Activated T-helper 1 cell treated with anti-CD3 and anti-CD28 coated beads, Interleukin-12 subunit alpha, Interleukin-12 subunit beta, Interleukin-2, Interleukin-4 antibody, amounts not matched to agents 30 ng/mL and 10 ng/mL and 1 ng/mL, durations not matched to agents 14 hours and 24 hours and 36 hours (primary cell): ENCODE measurements at regions not wholly inside any gene's neighbourhood (a gene's known extent, or its start where the extent isn't known, plus 50 kb on each side); places are given as distances from the start of the nearest gene placed in this dataset.

Experiments used
- DNase-seq: peaks from one replicate; pipeline ENCODE4 v3.0.0; 2021; ENCODE audit warnings: low spot score
- H3K27ac Mint-ChIP-seq: one replicate; pipeline ENCODE4 v1.8.0; 2021; ENCODE audit warnings: mild to moderate bottlenecking, mixed read lengths
- H3K27me3 Mint-ChIP-seq: one replicate; pipeline ENCODE4 v1.8.0; 2022; ENCODE audit warnings: mild to moderate bottlenecking, moderate library complexity, mixed read lengths; ENCODE audit not compliant: insufficient read depth
- H3K36me3 Mint-ChIP-seq: one replicate; pipeline ENCODE4 v1.8.0; 2021; ENCODE audit warnings: low read depth, mixed read lengths
- H3K4me1 Mint-ChIP-seq: one replicate; pipeline ENCODE4 v1.8.0; 2021; ENCODE audit warnings: low read depth, mixed read lengths
- H3K4me3 Mint-ChIP-seq: one replicate; pipeline ENCODE4 v1.8.0; 2021; ENCODE audit warnings: mild to moderate bottlenecking, moderate library complexity, mixed read lengths
- H3K9me3 Mint-ChIP-seq: one replicate; pipeline ENCODE4 v1.8.0; 2021; ENCODE audit warnings: mixed read lengths
- intact Hi-C: fragments of 100-400 bp; cut with micrococcal nuclease; formaldehyde crosslinking; loops from one replicate; pipeline ENCODE4 v1.15.1; 2024

DNA sequence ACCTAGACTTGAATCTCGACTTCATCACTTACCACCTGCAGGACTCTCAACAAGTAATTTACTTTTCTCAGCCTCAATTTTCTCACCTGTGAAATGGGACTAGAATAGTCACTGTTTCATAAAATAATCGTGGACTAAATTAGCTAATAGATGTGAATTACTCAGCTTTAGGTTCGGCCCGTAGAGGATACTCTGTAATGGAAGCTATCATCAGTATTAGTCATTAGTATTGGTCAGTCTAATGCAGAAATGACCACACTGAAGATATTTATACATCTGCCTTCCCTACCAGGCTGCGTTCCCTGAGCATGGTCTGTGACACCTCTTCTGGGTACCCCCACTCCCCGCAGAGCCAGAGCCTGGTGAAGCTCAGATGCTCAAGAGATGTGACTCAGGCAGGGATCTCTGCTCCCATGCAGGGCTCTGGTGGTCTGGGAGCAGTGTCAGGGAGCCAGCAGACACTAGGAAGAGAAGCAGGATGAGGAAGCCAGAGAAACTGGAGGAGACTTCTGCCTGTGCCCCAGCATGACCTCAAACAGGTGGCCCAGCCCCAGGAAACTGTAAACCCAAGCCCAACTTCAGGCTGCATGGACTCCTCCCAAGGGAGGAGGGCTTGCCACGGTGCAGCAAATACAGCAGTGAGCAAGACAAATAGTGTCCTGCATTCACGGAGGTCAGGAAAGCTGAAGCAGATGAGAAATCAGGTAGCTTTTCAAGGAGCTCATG, 88.0 kb upstream of the E2F8 start:
- Mint-ChIP-seq H3K9me3 (no peaks in the 10 kb centered on the region), H3K27me3 (peaks cover 5% of the 10 kb centered on the region), H3K4me3 (no peak overlapping the region), H3K36me3 (no peaks in the 10 kb centered on the region), H3K27ac (no peak overlapping the region), H3K4me1 (no peaks in the 10 kb centered on the region)
- intact Hi-C loops = no loop called here
- DNase-seq = no peak

DNA sequence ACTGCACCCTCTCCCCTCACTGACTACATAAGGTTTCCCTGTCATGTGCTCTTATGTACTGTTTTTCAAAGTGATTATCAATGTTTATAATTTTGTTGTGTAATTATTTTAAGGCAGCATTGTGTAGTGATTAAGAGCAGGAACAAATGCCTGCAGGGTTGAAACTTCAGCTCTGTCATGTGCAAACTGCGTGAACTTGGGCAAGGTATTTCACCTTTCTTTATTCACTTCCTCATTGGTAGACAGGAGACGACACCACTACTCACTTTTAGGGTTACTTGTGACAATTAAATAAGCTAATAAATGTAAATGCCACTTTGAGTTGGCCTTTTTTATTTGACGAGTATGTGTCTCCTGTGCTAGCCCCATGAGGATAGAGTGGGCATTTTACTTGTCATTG, 86.5 kb upstream of the E2F8 start:
- Mint-ChIP-seq H3K27ac (no peak overlapping the region), H3K4me1 (no peaks in the 10 kb centered on the region), H3K36me3 (no peaks in the 10 kb centered on the region)

DNA sequence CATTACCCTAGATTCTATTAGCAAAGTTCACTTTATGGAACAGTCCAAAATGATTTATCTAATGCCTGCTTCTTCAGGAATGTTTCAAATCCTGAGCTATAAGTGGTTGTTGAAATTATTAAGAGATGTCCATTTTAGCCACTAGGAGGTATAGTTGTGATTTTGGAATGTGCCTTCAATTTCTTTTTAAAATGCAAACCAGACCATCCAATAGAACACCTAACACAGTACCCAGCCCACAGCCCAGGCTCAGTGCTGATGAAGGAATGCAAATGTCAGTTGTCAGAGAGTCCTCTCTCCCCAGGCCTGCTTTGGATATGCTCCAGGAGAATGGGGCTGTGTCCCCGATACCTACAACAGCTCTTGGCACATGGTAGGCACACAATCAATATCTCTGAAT, 85.8 kb upstream of the E2F8 start:
- no peak overlapping the region for H3K27ac Mint-ChIP-seq
- peaks cover 11% of the 10 kb centered on the region for H3K27me3 Mint-ChIP-seq
- H3K4me1 Mint-ChIP-seq = no peaks in the 10 kb centered on the region
- H3K36me3 Mint-ChIP-seq = no peaks in the 10 kb centered on the region
- intact Hi-C loops = no loop called here
- no peak overlapping the region for H3K4me3 Mint-ChIP-seq
- no peaks in the 10 kb centered on the region for H3K9me3 Mint-ChIP-seq
- DNase-seq = no peak

More for the DNA sequence above, 86.5 kb upstream of the E2F8 start:
- DNase-seq = no peak
- no peaks in the 10 kb centered on the region for H3K9me3 Mint-ChIP-seq
- H3K4me3 Mint-ChIP-seq = no peak overlapping the region
- intact Hi-C loops = no loop called here
- peaks cover 11% of the 10 kb centered on the region for H3K27me3 Mint-ChIP-seq

DNA sequence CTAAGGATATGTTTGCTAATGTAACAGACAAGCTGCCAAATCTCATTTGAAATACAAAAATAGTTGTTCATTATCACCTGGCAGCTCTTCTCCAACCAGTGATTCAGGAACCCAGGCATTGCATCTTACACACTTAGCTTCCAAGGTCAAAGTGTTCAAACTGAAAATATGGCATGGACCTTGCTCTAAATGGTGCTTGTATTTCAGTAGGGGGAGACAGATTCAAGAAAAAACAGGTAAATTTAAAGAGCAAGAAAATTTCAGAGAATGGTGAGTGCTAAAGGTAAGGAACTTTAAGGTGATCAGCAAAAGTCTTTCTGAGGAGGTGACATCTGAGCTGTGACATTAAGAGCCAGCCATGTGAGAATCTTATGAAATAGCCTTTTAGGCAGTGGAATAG, 82.8 kb upstream of the E2F8 start:
- Mint-ChIP-seq H3K36me3 (no peaks in the 10 kb centered on the region), H3K4me1 (no peaks in the 10 kb centered on the region), H3K4me3 (no peak overlapping the region), H3K27me3 (peaks cover 13% of the 10 kb centered on the region), H3K27ac (no peak overlapping the region), H3K9me3 (no peaks in the 10 kb centered on the region)
- intact Hi-C loops = no loop called here
- DNase-seq = no peak

DNA sequence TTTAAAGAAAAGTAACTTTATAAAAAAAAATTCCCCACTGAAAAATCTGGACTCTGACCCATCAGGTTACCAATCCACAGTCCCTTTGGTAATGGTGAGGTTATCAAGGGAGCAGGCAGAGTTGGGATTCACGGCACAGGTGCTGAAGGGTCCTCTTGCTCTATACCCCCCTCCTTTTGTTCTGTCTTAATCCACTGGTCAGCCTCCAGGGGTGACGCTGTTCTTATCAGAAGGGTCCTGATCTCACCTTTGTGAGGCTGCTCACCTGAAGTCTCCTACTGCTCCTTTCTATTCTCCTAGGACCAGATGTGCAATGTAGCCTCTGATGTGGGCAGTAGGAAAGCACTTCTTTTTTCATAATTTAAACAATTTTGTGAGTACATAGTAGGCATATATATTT, 80.6 kb upstream of the E2F8 start:
- Mint-ChIP-seq H3K9me3 (no peaks in the 10 kb centered on the region), H3K27me3 (peaks cover 11% of the 10 kb centered on the region)

DNA sequence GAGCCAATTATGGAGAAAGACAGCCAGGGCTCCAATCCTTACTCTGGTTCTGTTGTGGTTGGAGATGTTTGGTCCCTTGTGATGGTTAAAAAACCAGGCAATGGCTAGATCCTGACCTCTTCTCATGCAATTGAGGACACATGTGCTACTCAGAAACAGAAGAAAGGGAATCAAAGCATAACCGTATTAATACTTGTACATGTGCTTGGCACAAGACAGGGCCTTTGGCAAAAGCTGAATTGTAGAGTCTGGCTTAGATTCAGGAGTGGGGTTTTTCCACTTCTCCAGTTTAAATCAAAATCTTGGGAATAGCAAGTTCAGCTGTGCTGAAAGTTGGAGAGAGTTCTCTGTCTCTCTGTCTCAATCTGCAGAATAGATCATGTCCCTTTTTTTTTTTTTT, 80.1 kb upstream of the E2F8 start:
- H3K36me3 Mint-ChIP-seq = no peaks in the 10 kb centered on the region
- H3K27ac Mint-ChIP-seq = no peak overlapping the region
- no peak overlapping the region for H3K4me3 Mint-ChIP-seq
- no peaks in the 10 kb centered on the region for H3K9me3 Mint-ChIP-seq
- no peak for DNase-seq
- intact Hi-C loops = no loop called here
- H3K4me1 Mint-ChIP-seq = no peaks in the 10 kb centered on the region
- peaks cover 11% of the 10 kb centered on the region for H3K27me3 Mint-ChIP-seq

More for the DNA sequence above, 80.6 kb upstream of the E2F8 start:
- no peak overlapping the region for H3K4me3 Mint-ChIP-seq
- intact Hi-C loops = no loop called here
- no peaks in the 10 kb centered on the region for H3K36me3 Mint-ChIP-seq
- H3K4me1 Mint-ChIP-seq = no peaks in the 10 kb centered on the region
- DNase-seq = no peak
- H3K27ac Mint-ChIP-seq = no peak overlapping the region

DNA sequence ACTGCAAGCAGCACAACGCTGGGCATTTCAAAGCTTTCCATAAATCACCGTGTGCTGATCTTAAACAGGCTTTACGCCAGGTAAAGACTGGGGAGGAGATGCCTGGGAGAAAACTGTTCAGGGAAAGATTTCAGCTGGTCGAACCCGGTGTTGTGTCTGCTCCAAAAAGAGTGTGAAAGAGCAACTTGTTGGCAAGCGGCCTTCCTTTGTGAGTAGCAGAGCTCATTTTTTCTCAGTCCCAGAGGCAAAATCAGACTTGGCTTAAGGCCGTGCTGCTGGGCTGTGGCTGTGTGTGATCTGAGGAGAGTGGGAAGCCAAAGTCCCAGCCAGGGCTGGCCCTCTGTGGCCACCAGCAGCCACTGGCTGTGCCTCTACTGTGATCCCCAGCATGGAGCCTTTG, 75.7 kb upstream of the E2F8 start:
- Mint-ChIP-seq H3K27me3 (peaks cover 5% of the 10 kb centered on the region), H3K36me3 (no peaks in the 10 kb centered on the region), H3K4me1 (no peaks in the 10 kb centered on the region), H3K9me3 (no peaks in the 10 kb centered on the region), H3K4me3 (no peak overlapping the region), H3K27ac (no peak overlapping the region)
- intact Hi-C loops = no loop called here
- no peak for DNase-seq

DNA sequence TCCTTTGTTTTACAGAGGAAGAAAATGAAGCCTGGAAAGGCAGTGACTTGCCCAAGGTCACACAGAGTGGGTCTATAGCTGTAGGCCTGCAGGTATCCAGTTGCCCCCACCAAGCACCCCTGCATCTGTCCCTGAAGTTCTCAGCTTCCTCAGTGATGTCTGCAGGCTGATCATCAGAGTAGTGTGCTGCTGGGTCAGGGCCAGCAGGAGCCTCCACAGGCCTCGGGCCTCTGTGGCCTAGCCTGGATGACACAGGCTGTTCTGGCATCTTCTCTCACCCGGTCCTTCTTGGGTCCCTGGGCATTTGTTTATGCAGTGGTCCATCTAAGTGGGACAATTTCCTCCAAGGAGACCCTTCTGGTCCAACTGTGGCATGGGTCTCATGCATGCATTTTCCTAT, 74.8 kb upstream of the E2F8 start:
- Mint-ChIP-seq H3K4me3 (no peak overlapping the region), H3K36me3 (no peaks in the 10 kb centered on the region), H3K9me3 (no peaks in the 10 kb centered on the region), H3K4me1 (no peaks in the 10 kb centered on the region), H3K27me3 (peaks cover 5% of the 10 kb centered on the region), H3K27ac (no peak overlapping the region)
- no peak for DNase-seq
- intact Hi-C loops = no loop called here

DNA sequence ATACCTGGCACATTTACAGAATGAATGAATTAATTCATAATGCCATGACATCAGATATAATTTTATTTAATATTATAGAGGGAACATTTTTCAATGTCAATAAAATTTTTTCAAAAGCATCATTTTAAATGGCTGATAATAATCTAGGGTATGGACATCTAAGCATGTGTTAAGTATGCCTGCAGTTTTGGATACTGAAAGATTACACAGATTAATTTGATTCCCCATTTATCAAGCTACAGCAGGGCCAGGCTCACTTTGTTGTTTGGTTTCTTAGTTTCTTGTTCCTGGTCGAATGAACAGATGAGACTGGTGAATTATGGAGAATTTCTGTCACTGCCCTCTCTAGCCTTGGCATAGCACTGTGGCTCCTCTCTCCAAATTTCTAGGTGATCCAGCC, 72.4 kb upstream of the E2F8 start:
- Mint-ChIP-seq H3K36me3 (no peaks in the 10 kb centered on the region), H3K4me1 (no peaks in the 10 kb centered on the region), H3K9me3 (no peaks in the 10 kb centered on the region), H3K27me3 (no peaks in the 10 kb centered on the region), H3K4me3 (no peak overlapping the region), H3K27ac (no peak overlapping the region)
- intact Hi-C loops = no loop called here
- DNase-seq = no peak

DNA sequence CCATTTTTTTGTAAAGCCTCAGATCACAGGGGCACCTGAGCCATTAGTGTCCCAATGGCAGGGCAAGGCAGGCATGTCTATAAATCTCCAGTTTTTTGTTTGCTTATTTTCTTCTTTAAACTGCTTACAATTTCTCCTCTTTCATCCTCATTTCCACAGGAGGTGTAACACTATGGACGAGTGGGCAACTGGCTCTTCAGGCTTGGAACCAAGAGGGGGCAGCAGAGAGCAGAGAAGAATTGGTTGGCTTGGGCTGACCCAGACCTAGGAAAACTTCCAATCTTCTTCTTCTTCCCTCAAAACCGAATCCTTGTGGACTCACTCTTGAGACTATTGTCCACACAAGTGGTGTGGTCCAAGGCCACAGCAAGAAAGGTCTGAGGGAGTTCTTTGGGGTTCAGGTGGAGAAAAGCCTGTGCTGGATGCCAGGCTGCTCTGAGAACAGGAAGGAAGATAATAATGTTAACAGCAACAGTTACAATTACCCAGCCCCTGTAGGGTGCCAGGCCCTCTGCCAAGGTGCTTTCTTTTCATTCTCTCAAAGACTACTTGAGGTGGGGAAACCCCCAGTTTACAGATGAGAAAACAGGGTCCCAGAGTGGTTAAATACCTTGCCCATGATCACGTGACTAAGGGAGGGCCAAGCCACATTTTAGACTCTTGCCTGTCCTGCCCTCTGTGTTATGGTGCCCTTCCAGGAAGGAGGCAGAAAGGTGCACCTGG, 70.7 kb upstream of the E2F8 start:
- Mint-ChIP-seq H3K4me1 (no peaks in the 10 kb centered on the region), H3K27me3 (no peaks in the 10 kb centered on the region), H3K9me3 (no peaks in the 10 kb centered on the region), H3K27ac (no peak overlapping the region), H3K36me3 (no peaks in the 10 kb centered on the region), H3K4me3 (no peak overlapping the region)
- intact Hi-C loops = loop anchor here (1.0 kb wide), 2 partner anchors 240 to 242 kb away; no protein-coding TSS in a partner anchor
- peak; percentile 16 for DNase-seq

DNA sequence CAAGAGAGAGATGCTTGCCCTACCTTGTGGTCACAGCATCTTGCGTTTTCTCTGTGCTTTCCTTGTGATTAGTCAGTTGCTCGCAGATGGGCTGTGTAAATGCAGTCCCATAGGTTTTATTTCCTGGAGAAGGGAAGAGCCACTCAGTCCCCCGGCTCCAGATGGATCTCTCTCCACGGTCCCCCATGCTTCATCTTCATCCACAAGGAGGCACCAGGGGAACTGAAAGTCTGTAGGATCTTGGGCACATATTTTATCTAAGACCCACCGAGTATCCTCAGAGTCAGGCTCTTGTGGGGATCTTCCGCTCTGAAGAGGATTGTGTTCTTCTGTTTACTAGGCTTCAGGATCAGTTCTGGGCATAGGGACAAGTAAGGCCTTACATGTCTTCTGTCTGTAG, 66.8 kb upstream of the E2F8 start:
- intact Hi-C loops = no loop called here
- Mint-ChIP-seq H3K4me1 (no peaks in the 10 kb centered on the region), H3K27me3 (peaks cover 2% of the 10 kb centered on the region)

DNA sequence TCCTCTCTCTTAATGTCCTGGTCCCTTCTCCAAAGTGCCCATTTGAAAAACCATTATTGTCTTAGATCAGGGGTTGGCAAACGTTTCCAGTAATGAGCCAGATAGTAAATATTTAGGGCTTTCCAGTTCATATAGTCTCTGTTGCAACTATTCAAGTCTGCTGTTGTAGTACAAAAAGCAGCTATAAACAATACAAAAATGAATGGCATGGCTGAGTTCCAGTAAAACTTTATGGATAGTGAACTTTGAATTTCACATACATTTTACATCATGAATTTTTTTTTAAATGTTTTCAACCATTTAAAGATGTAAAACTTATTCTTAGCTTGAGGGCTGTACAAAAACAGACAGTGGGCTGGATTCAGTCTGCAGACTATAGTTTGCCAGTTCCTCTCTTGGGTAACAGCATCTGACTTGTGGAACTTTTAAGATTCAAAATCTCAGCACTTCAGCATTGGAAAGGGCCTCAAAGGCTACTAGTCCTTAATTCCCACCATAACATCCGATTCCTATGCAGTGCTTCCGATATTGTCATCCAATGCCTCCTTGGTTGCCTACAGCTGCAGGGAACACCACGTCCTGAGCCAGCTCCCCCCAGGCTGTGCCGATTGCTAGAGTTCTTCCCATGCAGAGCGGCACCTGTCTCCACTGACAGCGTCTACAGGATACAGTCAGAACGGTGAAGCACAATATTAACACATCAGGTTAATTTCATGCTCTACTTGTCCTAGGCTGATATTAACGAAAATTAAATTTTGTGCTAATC, 65.6 kb upstream of the E2F8 start:
- no peak for DNase-seq
- Mint-ChIP-seq H3K9me3 (no peaks in the 10 kb centered on the region), H3K4me3 (no peak overlapping the region), H3K36me3 (no peaks in the 10 kb centered on the region), H3K27ac (no peak overlapping the region), H3K4me1 (no peaks in the 10 kb centered on the region), H3K27me3 (peaks cover 6% of the 10 kb centered on the region)
- intact Hi-C loops = no loop called here

More for the DNA sequence above, 66.8 kb upstream of the E2F8 start:
- Mint-ChIP-seq H3K27ac (no peak overlapping the region), H3K9me3 (no peaks in the 10 kb centered on the region), H3K36me3 (no peaks in the 10 kb centered on the region), H3K4me3 (no peak overlapping the region)
- no peak for DNase-seq

DNA sequence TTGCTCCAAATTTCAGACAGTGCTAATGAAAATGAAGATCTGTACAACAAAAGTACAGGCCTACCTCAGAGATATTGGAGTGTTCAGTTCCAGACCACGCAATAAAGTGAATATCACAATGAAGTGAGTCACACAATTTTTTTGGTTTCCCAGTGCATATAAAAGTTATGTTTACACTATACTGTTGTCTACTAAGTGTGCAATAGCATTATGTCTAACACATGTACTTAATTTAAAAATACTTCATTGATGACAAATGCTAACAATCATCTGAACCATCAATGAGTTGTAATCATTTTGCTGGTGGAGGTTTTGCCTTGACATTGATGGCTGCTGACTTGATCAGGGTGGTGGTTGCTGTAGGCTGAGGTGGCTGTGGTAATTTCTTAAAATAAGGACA, 60.6 kb upstream of the E2F8 start:
- Mint-ChIP-seq H3K4me3 (no peak overlapping the region), H3K9me3 (no peaks in the 10 kb centered on the region), H3K36me3 (no peaks in the 10 kb centered on the region), H3K27me3 (peaks cover 13% of the 10 kb centered on the region), H3K27ac (no peak overlapping the region), H3K4me1 (no peaks in the 10 kb centered on the region)
- intact Hi-C loops = no loop called here
- no peak for DNase-seq
